Dermis blood vessel endothelial cell (primary cell): ENCODE measurements at regions not wholly inside any gene's neighbourhood (a gene's known extent, or its start where the extent isn't known, plus 50 kb on each side); places are given as distances from the start of the nearest gene placed in this dataset.

Source experiments
- DNase-seq: peaks from one replicate; pipeline ENCODE4 v3.0.0; 2010

- no peak for DNase-seq
Observed at GRCh38 chr11:112831969-112832766, 129.1 kb upstream of the NCAM1 start.

DNA sequence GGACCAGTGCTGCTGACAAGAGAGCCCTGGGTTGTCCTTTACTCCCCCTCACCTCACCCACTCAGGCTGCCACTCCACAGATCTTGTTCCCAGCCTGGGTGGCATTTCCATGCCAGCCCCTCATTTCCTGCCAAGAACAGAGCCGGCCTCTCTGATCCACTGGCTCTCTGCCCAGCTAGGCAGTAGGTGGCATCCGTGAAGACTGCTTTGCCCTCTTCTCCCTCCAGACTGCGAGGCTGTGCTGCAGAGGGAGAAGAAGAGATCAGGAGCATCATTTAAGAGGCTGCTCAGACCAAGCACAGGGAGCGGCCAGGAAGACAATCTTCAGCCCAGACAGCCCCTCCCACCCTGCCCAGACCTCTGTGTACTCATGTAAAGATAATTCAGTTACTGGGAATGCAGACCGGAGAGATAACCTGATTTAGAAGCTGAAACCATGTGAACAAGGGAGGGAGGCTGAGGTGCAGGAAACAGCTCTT is 126.9 kb upstream of the NCAM1 start:
- DNase-seq: no peak

- DNase-seq: no peak
Observed at GRCh38 chr11:112835591-112836255, 125.5 kb upstream of the NCAM1 start.

DNA sequence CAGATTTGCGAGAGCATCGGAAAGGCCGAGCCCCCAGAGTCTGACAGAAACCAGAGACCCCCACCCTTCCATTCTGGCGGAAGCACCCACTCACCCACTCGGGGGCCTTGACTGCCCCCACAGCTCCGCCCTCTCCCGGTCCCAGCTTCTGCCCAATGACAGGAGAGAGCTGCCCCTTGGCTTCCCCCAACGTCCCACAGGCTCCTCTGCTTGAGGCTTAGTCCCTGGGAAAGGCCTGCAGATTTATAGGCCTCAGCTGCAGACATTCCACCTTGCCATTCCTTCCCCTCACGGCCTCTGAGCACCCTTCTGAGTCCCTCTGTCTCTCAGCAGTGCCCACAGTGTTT is 125.0 kb upstream of the NCAM1 start:
- no peak for DNase-seq

DNA sequence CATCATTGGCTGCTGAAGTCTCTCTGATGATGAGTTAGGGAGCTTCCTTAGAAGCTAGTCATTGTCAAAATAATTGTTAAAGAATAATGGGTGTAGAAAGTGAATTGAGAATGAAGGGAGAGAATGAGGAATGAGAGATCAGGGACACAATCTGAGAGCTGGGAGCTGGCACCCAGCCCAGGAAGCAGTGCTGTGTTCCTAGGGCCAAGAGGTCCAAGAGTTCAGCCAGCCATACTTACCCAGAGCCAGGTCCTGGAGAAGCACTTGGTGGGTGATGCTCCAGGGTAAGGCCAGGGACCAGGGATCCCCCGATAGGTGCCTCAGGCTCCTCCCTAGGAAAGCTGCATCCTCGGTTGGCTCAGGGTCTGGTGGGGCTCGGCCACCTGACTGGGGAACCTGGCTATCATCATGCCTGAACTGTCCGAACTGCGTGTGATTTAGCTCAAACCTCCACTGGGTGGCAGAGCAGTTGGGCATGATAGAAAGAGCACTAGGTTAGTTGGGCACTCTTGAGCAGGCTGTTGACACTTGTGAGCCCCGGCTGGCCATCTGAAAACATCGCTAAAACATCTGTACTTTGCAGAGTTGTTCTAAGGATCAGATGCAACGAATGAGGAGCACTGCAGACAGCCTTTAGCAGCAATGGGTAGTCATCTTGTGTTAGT is 123.9 kb upstream of the NCAM1 start:
- no peak for DNase-seq

DNA sequence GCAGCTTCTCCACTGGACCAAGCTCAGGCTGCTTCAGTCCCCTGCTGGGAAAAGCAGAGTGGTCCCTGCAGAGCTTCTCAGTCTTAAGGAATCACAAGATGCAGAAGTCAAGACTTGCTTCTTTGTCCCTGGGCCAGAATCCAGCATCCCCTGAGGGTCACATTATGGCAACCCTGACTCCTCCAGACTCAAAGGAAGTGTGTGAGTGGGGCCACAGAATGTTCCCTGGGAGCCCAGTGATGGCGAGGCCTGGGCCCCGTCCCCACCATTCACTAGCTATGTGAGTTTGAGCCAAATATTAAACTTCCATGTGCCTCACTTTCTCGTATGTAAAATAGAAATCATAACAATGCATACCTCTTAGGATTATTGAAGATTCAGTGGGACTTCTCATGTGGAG is 122.2 kb upstream of the NCAM1 start:
- DNase-seq: no peak

DNA sequence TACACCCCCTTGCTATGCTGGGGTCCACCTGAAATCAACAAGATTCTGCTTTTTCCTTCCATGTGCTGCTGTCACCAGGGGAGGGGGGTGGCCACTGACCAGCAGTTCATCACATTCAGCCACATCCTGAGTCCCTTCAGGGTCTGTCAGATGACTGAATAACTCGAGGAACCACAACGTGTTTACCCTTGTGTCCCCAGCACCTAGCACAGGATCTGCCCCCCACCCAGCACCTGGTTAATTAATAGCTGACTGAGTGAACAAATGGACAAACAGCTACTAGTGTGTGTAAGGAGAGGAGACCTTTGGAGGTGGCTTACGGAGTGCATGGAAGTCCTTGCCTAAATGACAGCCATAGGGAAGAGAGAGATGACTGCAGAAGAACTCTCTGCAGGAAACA is 119.5 kb upstream of the NCAM1 start:
- no peak for DNase-seq

DNA sequence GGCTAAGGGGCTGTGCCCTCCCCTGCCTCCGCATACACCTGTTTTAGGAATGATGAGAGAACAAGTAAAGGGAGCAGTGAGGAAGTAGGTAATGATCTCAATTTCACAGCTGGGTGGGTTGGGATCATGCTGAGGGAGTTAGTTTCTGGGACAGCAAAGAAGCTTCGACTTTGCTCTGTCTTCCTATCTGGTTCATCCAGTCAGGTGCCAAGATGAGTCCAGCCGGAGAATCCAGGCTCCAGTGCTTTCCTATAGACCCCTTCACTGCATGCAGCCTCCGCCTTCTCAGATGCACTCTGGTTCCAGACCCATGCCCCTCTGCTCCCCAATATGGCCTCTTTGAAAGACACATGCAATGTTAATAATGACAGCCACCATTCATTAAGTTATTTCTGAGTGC is 119.1 kb upstream of the NCAM1 start:
- no peak for DNase-seq

DNA sequence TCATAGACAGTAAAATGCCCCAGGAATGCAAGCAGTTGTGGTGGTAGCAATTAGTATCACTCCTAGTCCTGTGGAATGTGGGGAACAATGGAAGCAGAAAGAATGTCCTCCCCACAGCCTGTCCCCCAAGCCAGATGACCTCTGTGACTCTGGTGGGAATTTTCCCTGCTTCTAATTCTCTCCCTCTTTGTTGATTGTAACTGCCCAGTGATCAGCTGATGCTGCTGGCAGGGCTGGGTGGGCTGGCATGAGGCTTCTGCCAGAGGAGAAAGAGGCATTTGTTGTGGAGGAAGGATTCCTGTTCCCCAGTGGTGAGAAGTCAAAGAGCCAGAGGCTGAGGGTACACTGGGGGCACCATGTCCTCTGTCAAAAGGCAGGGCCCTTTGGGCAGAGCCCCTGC is 116.7 kb upstream of the NCAM1 start:
- no peak for DNase-seq

DNA sequence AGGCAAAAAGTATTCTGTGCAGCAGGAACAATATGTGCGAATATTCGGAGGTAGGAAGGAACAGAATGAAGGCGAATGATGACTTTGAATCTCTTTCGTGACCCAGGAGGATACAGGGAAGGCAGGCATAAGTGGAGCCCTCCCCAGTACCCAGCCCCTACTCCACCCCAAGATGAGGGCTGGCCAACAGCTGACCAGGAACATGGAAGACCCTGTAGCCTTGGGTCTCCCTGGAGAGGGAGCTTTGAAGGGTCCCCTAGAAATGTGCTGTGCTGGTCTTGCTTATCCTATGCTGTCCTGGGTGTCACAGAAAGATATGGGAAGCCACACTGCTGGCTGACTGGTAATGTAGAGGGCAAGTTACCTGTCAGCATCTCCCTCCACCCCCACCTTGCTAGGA is 113.7 kb upstream of the NCAM1 start:
- DNase-seq: no peak

DNA sequence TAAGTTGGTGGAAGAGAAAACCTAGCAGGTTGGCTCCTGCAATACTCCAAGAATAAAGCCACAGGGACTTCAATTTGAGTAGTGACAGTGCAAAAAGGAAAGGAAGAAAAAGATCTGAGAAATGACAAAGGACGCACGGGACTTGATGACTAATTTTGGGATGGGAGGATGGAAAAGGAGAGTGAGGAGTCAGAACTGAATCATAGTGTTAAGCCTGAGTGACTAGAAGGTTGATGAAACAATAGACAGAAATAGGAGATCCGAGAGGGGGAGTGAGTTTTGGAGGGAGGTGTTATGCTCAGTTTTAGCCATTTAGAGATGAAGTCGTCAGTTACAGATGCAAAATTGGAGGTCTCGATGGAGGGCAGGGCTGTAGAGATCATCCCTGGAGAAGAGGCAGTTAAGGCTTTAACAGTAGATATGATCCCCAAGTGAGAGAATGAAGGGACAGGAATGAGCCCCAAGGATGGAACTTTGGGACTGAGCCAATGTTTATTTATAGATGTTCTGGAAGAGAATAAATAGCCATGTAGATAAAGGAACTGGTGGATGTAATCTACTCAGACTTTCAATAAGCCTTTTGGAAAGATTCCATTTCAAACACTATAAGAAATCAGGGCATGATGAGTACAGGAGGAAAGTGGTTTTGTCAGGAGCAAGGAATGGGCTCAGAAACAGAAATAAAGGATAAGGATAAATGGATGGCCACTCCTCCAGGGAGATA is 108.9 kb upstream of the NCAM1 start:
- no peak for DNase-seq

- no peak for DNase-seq
Observed at GRCh38 chr11:112856133-112856532, 105.1 kb upstream of the NCAM1 start.

DNA sequence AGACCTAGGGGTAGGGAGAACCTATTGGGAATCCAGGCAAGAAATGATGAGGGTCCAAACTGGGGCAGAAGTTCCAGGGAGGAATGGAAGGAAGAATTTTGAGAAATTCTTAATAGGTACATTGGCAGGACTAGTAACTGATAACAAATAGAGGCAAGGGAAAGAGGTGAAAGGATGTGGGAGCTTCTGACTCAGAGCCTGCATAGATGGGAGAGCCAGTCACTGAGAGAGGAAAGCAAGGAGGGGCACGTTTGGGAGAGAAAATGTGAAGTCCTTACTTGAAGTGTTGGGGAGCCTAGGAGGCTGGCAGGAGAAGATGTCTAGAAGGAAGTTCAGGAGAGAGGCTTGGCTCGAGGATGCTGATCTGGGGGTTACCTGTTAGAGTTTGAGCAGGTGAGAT is 104.6 kb upstream of the NCAM1 start:
- DNase-seq: no peak

DNA sequence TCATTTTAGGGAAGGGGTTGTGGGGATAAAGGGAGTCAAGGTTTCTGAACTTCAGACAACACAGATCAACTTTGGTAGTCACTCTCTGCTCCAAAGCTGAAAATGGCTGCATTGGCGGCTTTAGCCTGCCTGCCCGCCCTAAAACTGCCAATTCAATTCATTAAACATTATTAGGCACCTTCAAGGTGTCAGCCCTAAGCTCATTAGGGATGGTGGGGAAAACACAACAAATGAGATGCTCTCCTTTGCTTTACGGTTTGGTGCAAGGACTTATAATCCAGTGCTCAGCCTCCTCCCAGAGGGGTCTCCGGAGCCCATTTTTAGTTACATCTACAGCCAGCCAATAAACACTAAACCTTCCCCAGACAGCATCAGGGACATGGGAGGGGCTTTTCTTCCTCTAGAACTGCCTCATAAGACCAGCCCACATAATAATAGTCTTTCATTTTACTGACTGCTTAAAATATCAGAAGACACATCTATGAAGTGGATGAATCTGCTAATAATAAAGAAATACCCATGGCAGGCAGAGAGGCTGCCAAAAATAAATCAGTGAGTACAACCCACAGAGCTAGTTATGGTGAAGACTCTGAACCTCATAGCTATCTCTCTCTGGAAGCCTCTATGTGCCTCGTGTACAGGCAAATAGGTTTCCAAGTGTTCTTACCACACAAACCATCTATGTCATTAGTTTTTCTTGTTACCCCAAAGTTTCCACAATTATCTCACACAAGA is 102.8 kb upstream of the NCAM1 start:
- no peak for DNase-seq

DNA sequence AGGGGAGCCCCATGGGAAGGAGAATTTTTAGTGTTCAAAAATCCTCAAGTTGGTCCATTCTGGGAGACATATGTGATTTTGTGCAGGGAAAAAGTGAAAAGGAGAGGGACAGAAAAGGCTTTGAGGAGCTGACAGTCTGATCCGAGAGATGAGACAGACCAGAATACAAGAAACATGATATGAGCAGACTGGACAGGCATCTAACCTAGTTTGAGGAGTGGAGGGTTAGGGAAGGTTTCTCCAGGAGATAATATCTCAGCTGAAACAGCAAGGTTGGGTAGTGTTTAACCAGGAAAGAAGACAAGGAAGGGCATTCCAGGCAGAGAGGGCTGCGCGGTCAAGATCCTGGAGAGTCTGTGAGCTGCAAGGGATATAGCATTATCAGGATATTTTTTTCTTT is 101.4 kb upstream of the NCAM1 start:
- DNase-seq: no peak

- no peak for DNase-seq
Observed at GRCh38 chr11:112861356-112861755, 99.9 kb upstream of the NCAM1 start.

DNA sequence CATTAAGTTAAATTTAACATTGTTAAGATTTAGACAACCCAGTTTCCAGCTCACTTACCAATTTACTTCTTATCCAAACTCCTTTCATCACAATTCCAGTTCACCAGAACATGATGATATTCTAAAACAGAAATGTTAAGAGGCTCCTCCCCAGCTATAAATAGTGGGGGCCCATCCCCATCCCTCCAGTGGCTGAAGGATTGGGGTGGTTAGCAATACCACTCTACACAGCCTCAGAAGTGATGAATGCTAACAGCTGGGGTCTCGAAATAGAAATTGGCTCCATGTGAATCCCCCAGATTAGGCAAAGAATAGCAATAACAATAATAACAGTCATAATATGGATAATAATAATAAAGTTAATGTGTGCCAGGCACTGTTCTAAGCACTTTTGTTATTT is 97.9 kb upstream of the NCAM1 start:
- no peak for DNase-seq

DNA sequence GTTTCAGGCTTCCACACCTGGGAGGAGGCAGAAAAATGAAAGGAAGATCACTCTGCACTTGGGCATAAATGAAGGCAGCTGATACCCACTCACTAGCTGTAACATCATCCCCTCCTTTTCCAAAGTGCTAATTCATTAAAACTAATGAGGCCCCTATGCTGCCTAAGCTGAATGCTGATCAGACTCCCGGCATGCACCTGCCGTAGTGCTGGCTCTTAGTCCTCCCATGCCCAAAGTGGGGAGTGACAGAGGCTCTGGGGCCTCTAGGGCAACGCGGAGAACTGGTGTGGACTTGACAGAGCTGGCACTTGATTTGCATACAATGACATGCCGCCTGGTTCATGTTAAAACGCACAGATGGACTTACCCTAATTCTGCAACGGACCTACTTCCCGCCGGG is 96.5 kb upstream of the NCAM1 start:
- no peak for DNase-seq

DNA sequence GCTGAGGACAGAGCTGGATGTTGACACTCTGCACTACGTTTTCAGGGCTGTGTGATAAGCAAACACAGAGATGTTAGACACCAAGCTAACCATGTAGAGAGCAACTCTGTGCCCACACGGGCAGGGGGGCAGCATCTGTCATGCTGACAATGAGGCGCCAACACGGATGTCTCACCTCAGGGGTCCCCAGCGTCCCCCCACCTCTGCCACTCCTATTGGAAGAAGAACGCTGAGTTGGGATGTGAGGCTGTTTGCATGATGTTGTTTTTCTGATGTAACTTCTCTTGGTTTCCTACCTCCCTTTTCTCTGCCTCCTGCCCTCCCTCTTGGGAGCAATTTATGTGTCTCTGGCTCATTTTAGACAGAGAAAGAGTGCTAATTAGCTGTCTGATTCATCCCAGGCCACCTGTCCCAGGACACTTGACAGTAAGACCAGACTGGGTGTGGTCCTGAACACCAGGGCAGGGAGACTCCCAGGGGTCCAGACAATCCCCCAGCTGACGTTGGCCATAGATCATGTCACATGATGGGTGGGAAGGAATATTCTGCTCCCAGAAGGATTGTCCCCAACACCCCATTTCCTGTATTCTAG is 89.2 kb upstream of the NCAM1 start:
- DNase-seq: no peak

DNA sequence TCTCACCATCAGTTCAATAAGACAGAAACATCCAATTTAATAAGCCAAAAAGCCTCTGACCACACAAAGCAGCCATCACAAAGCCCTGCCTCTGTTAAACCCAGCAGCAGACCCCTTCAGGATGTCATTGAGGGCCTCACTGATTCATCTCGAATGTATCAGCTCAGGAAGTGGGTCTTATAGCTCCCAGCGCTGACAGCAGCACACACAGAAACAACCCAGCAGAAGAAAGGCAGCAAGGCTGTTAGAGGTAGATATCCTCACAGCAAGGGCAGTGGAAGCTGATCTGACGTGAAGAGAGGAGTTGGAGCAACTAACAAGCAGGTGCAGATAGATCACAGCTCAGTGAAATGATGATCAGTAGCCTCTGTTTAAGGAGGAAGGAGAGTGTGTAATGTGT is 86.2 kb upstream of the NCAM1 start:
- DNase-seq: no peak

DNA sequence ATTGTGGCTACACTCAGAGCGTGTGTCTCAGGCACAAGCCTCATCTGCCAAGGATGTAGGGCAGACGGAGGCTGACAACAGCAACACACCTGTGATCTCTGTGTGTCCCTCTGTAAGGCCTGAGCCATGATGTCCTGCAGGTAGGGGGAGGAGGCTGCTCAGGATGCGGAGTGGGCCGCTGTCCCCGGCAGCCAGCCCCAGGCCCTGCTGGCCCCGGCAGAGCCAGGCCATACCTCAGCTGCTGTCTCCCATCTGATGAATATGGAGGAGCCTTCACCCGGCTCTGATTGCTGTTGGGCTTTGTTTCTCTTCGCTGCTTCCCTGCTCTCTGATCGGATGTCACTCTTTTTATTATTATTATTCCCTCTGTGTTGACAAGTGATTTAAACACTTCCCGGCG is 83.6 kb upstream of the NCAM1 start:
- DNase-seq: no peak

GRCh38 chr11:112878033-112878601 is 83.1 kb upstream of the NCAM1 start:
- DNase-seq: no peak
